Uterus (tissue), 2 donors: ENCODE measurements at regions not wholly inside any gene's neighbourhood (a gene's known extent, or its start where the extent isn't known, plus 50 kb on each side); places are given as distances from the start of the nearest gene placed in this dataset.

Source experiments
- CTCF ChIP-seq, 4 experiments: fragments of 200-600 bp in 2 of 4; fragments of 450-650 bp in 2 of 4; sonication (generic) in 2 of 4; IDR thresholded peaks; one replicate each; pipeline ENCODE4 v1.5.1; 2016 to 2019; ENCODE audit warnings: antibody characterized with exemption in 4 of 4, mild to moderate bottlenecking in 2 of 4, moderate library complexity in 1 of 4
- POLR2A ChIP-seq, 2 donors: fragments of 450-650 bp; IDR thresholded peaks; one replicate each; pipeline ENCODE4 v1.6.1; 2016; ENCODE audit warnings: antibody characterized with exemption in 2 of 2, mild to moderate bottlenecking in 1 of 2, moderate library complexity in 1 of 2

- no peak for TF ChIP-seq POLR2A (IDR thresholded peaks at IDR 0.05)
- TF ChIP-seq CTCF (IDR thresholded peaks at IDR 0.05): no peak
Observed at GRCh38 chr4:171186700-171187099, 626.5 kb upstream of the GALNTL6 start.
